ENCODE measurements at regions not wholly inside any gene's neighbourhood (a gene's known extent, or its start where the extent isn't known, plus 50 kb on each side); places are given as distances from the start of the nearest gene placed in this dataset.
"Not testable (repeated sequence)": the region's sequence is repeated elsewhere in the genome, so short reads cannot be mapped to it uniquely, and the experiment has no call there.

DNA sequence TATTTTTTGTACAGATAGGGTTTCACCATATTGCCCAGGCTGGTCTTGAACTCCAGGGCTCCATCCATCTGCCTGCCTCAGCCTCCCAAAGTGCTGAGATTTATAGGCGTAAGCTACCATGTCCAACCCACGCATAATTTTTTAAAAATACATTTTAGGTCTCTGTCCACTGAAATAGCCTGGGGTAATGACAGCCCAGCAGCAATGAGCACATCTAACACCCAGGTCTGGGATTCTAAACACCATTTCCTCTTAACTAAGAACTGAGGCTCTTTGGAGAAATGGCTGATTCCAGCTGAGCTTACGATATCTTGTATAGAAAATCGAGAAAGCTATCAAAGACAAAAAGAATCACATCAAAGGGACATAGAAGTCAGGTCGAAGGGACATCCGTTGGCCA lies 245.3 kb downstream of the PARN start:
- H3K36me3 ChIP-seq (ENCODE audit: control insufficient read depth in 2 of 2, extremely low read depth in 1 of 2, insufficient read depth in 1 of 2, low read length in 1 of 2): no peaks in the 10 kb centered on the region
- H3K27me3 ChIP-seq (replicated peaks in 1 of 2; ENCODE audit: control insufficient read depth in 2 of 2, extremely low read depth in 1 of 2, insufficient read depth in 2 of 2, low read length in 1 of 2): peaks cover 0 to 5% of the 10 kb centered on the region in 2 experiments
- H3K27ac ChIP-seq (ENCODE audit: low read length): no peak overlapping the region
- ChIA-PET POLR2A (no interaction called here), CTCF (interaction anchor here in 1 of 2 donors (0.6 kb wide), 1 partner anchor 84 kb away, joined by 9 read pairs; no protein-coding TSS in a partner anchor)
- H3K4me3 ChIP-seq (ENCODE audit: control insufficient read depth in 1 of 2, extremely low read depth in 1 of 2, low read length in 1 of 2): no peak overlapping the region
- Mint-ChIP-seq H3K4me3 (no peak overlapping the region), H3K9me3 (no peaks in the 10 kb centered on the region), H3K27ac (no peak overlapping the region), H3K36me3 (no peaks in the 10 kb centered on the region), H3K27me3 (peaks cover 0 to 2% of the 10 kb centered on the region in 2 donors), H3K4me1 (no peaks in the 10 kb centered on the region)
- DNase-seq: no peak
- WGBS (ENCODE audit: insufficient coverage): 100% methylated on average over 1 of the region's 6 CpGs
- no peak for ATAC-seq (replicated peaks in 1 of 4)
- no peaks in the 10 kb centered on the region for H3K9me3 ChIP-seq
- H3K4me1 ChIP-seq (ENCODE audit: control insufficient read depth in 1 of 2, extremely low read depth in 1 of 2, insufficient read depth in 2 of 2, low read length in 2 of 2): no peaks in the 10 kb centered on the region

DNA sequence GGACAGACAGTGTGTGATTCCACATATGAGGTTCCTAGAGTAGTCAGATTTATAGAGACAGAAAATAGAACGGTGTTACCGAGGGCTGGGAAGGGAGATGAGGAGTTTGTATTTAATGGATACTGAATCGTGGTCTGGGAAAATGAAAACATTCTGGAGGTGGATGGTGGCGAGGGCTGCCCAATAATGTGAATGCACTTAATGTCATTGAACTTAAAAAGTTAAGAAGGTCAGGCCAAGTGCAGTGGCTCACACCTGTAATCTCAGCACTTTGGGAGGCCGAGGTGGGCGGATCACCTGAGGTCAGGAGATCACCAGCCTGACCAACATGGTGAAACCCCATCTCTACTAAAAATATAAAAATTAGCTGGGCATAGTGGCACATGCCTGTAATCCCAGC lies 246.2 kb downstream of the PARN start:
- H3K9me3 Mint-ChIP-seq; H3K27me3 Mint-ChIP-seq; H3K27me3 ChIP-seq (replicated peaks in 1 of 2; ENCODE audit: control insufficient read depth in 2 of 2, extremely low read depth in 1 of 2, insufficient read depth in 2 of 2, low read length in 1 of 2); POLR2A ChIA-PET; H3K4me3 Mint-ChIP-seq; ATAC-seq (replicated peaks in 1 of 4); DNase-seq; H3K27ac ChIP-seq (ENCODE audit: low read length); H3K36me3 Mint-ChIP-seq; H3K27ac Mint-ChIP-seq; H3K4me3 ChIP-seq (ENCODE audit: control insufficient read depth in 1 of 2, extremely low read depth in 1 of 2, low read length in 1 of 2); H3K36me3 ChIP-seq (ENCODE audit: control insufficient read depth in 2 of 2, extremely low read depth in 1 of 2, insufficient read depth in 1 of 2, low read length in 1 of 2); H3K9me3 ChIP-seq; H3K4me1 ChIP-seq (ENCODE audit: control insufficient read depth in 1 of 2, extremely low read depth in 1 of 2, insufficient read depth in 2 of 2, low read length in 2 of 2); H3K4me1 Mint-ChIP-seq: not testable (repeated sequence)
- CTCF ChIA-PET: interaction anchor here in 1 of 2 donors (0.7 kb wide), 1 partner anchor 51 kb away, joined by 3 read pairs; no protein-coding TSS in a partner anchor
- WGBS (ENCODE audit: insufficient coverage): 84% methylated on average over 4 of the region's 6 CpGs

DNA sequence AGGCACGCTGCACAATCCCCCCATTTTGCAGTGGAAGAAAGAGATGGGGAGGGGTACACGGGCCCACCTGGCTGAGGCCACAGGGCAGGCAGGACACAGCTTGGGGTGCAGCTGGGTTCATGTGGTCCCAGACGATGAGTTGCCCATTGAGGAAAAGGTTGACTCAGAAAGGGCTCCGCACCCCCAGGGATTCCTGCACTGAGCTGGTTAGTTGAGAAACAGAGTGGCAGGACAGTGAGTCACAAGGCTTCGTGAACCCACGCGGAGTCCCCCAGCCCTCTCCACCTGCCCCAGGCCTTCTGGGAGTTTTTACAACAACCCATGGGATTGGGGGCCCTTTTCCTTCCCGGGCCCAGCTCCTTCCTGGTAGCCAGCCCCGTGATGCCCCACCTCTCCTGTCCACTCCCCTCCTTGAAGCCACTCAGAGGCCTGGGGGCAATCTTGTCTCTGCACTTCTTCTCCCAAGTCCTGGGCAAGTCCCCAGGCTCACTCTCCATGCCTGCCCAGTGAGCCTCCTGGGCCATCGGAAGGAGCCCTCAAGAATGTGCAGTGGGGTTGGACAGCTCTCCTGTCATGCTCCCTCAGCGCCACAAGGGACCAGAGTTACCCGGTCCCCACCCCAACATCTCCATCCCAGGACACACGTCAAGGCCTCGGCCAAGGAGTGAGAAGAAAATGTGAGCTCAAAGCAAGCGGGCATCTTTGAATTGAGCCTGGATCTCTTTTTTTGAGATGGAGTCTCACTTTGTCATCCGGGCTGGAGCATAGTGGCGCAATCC lies 251.2 kb downstream of the PARN start:
- no peaks in the 10 kb centered on the region for H3K9me3 ChIP-seq
- no peaks in the 10 kb centered on the region for H3K36me3 Mint-ChIP-seq
- ChIA-PET CTCF (no interaction called here), POLR2A (no interaction called here)
- H3K27me3 Mint-ChIP-seq: peaks cover 0 to 2% of the 10 kb centered on the region in 2 donors
- H3K36me3 ChIP-seq (ENCODE audit: control insufficient read depth in 2 of 2, extremely low read depth in 1 of 2, insufficient read depth in 1 of 2, low read length in 1 of 2): no peaks in the 10 kb centered on the region
- peaks cover 0 to 19% of the 10 kb centered on the region in 2 experiments for H3K27me3 ChIP-seq (replicated peaks in 1 of 2; ENCODE audit: control insufficient read depth in 2 of 2, extremely low read depth in 1 of 2, insufficient read depth in 2 of 2, low read length in 1 of 2)
- H3K9me3 Mint-ChIP-seq: no peaks in the 10 kb centered on the region
- H3K4me1 ChIP-seq (ENCODE audit: control insufficient read depth in 1 of 2, extremely low read depth in 1 of 2, insufficient read depth in 2 of 2, low read length in 2 of 2): no peaks in the 10 kb centered on the region
- no peak overlapping the region for H3K4me3 Mint-ChIP-seq
- no peak overlapping the region for H3K27ac Mint-ChIP-seq
- ATAC-seq (replicated peaks in 1 of 4) (no peak), DNase-seq (no peak)
- peaks cover 0 to 5% (median 0%) of the 10 kb centered on the region in 3 donors for H3K4me1 Mint-ChIP-seq
- no peak overlapping the region for H3K27ac ChIP-seq (ENCODE audit: low read length)
- no peak overlapping the region for H3K4me3 ChIP-seq (ENCODE audit: control insufficient read depth in 1 of 2, extremely low read depth in 1 of 2, low read length in 1 of 2)
- 90% methylated on average over 12 of the region's 17 CpGs for WGBS (ENCODE audit: insufficient coverage)

DNA sequence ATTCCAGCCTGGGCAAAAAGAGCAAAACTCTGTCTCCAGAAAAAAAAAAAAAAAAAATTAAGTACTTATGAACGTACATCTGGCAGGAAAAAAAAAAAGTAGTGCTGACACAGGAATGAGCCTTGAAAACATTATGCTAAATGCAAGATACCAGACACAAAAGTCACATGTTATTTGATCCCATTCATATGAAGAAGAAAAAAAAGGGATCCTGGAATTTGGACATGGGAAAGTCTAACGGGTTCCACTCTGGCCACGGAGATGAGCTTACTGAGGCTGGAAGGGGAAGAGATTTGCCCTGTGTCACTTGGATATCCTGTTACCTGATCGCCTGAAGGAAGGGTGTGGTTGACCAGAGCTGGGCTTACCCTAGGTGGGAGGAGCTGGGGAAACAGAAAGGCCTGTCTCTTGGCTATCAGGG lies 251.9 kb downstream of the PARN start:
- no peak for ATAC-seq (replicated peaks in 1 of 4)
- Histone ChIP-seq H3K9me3 (no peaks in the 10 kb centered on the region), H3K4me1 (ENCODE audit: control insufficient read depth in 1 of 2, extremely low read depth in 1 of 2, insufficient read depth in 2 of 2, low read length in 2 of 2) (no peaks in the 10 kb centered on the region), H3K27me3 (replicated peaks in 1 of 2; ENCODE audit: control insufficient read depth in 2 of 2, extremely low read depth in 1 of 2, insufficient read depth in 2 of 2, low read length in 1 of 2) (peaks cover 0 to 19% of the 10 kb centered on the region in 2 experiments), H3K4me3 (ENCODE audit: control insufficient read depth in 1 of 2, extremely low read depth in 1 of 2, low read length in 1 of 2) (no peak overlapping the region), H3K27ac (ENCODE audit: low read length) (no peak overlapping the region), H3K36me3 (ENCODE audit: control insufficient read depth in 2 of 2, extremely low read depth in 1 of 2, insufficient read depth in 1 of 2, low read length in 1 of 2) (no peaks in the 10 kb centered on the region)
- H3K27me3 Mint-ChIP-seq: peaks cover 0 to 2% of the 10 kb centered on the region in 2 donors
- ChIA-PET CTCF (no interaction called here), POLR2A (interaction anchor here in 1 of 2 donors (0.7 kb wide), 1 partner anchor 1209 kb away, joined by 3 read pairs; no protein-coding TSS in a partner anchor)
- H3K9me3 Mint-ChIP-seq: no peaks in the 10 kb centered on the region
- no peak for DNase-seq
- H3K36me3 Mint-ChIP-seq: no peaks in the 10 kb centered on the region
- H3K27ac Mint-ChIP-seq: no peak overlapping the region
- WGBS (ENCODE audit: insufficient coverage): 32% methylated on average over 3 of the region's 4 CpGs
- peaks cover 0 to 5% (median 0%) of the 10 kb centered on the region in 3 donors for H3K4me1 Mint-ChIP-seq
- no peak overlapping the region for H3K4me3 Mint-ChIP-seq

DNA sequence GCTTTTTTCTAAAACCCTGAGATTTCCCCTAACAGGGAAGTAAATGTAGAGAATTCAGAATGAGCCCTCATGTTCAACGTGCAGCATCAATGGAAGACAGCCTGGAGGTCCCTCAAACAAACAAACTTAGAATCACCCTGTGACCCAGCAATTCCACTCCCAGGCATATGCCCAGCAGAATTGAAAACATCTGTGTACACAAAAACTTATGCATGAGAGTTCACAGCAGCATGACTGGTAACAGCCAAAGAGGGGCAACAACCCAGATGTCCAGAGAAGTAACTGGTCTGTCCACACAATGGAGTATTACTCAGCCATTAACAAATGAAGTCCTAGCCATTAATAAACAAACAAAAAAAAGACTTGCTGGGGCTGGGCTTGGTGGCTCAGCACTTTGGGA lies 252.7 kb downstream of the PARN start:
- Histone ChIP-seq H3K27ac (ENCODE audit: low read length) (no peak overlapping the region), H3K4me3 (ENCODE audit: control insufficient read depth in 1 of 2, extremely low read depth in 1 of 2, low read length in 1 of 2) (no peak overlapping the region), H3K27me3 (replicated peaks in 1 of 2; ENCODE audit: control insufficient read depth in 2 of 2, extremely low read depth in 1 of 2, insufficient read depth in 2 of 2, low read length in 1 of 2) (peaks cover 0 to 19% of the 10 kb centered on the region in 2 experiments), H3K9me3 (no peaks in the 10 kb centered on the region), H3K36me3 (ENCODE audit: control insufficient read depth in 2 of 2, extremely low read depth in 1 of 2, insufficient read depth in 1 of 2, low read length in 1 of 2) (no peaks in the 10 kb centered on the region), H3K4me1 (ENCODE audit: control insufficient read depth in 1 of 2, extremely low read depth in 1 of 2, insufficient read depth in 2 of 2, low read length in 2 of 2) (no peaks in the 10 kb centered on the region)
- Mint-ChIP-seq H3K4me1 (peaks cover 0 to 5% (median 0%) of the 10 kb centered on the region in 3 donors), H3K27ac (no peak overlapping the region), H3K27me3 (no peaks in the 10 kb centered on the region), H3K9me3 (no peaks in the 10 kb centered on the region), H3K4me3 (no peak overlapping the region), H3K36me3 (no peaks in the 10 kb centered on the region)
- ChIA-PET CTCF (no interaction called here), POLR2A (interaction anchor here in 1 of 2 donors (0.7 kb wide), 1 partner anchor 1208 kb away, joined by 3 read pairs; no protein-coding TSS in a partner anchor)
- no CpG with 5 or more reads among the region's 1 CpG for WGBS (ENCODE audit: insufficient coverage)
- ATAC-seq (replicated peaks in 1 of 4) (no peak), DNase-seq (no peak)

DNA sequence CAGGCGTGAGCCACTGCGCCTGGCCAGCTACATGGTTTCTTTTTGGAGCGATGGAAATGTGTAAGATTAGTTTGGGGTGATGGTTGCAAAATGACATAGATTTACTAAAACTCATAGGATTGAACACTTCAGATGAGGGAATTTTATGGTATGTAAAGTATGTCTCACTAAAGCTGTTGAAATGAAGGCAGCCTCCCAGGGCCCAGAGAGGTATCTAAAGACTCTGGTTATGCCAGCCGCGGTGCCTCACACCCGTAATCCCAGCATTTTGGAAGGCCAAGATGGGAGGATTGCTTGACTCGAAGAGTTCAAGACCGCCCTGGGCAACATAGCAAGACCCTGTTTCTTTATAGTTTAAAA lies 254.9 kb downstream of the PARN start:
- no peak overlapping the region for H3K4me3 Mint-ChIP-seq
- no peak for ATAC-seq (replicated peaks in 1 of 4)
- Histone ChIP-seq H3K9me3 (no peaks in the 10 kb centered on the region), H3K27ac (ENCODE audit: low read length) (no peak overlapping the region), H3K36me3 (ENCODE audit: control insufficient read depth in 2 of 2, extremely low read depth in 1 of 2, insufficient read depth in 1 of 2, low read length in 1 of 2) (no peaks in the 10 kb centered on the region), H3K27me3 (replicated peaks in 1 of 2; ENCODE audit: control insufficient read depth in 2 of 2, extremely low read depth in 1 of 2, insufficient read depth in 2 of 2, low read length in 1 of 2) (peaks cover 0 to 18% of the 10 kb centered on the region in 2 experiments), H3K4me1 (ENCODE audit: control insufficient read depth in 1 of 2, extremely low read depth in 1 of 2, insufficient read depth in 2 of 2, low read length in 2 of 2) (no peaks in the 10 kb centered on the region), H3K4me3 (ENCODE audit: control insufficient read depth in 1 of 2, extremely low read depth in 1 of 2, low read length in 1 of 2) (no peak overlapping the region)
- peaks cover 0 to 5% (median 2%) of the 10 kb centered on the region in 3 donors for H3K4me1 Mint-ChIP-seq
- H3K27ac Mint-ChIP-seq: no peak overlapping the region
- no peak for DNase-seq
- no peaks in the 10 kb centered on the region for H3K27me3 Mint-ChIP-seq
- 100% methylated on average over 2 of the region's 8 CpGs for WGBS (ENCODE audit: insufficient coverage)
- H3K9me3 Mint-ChIP-seq: no peaks in the 10 kb centered on the region
- POLR2A ChIA-PET: no interaction called here
- CTCF ChIA-PET: no interaction called here
- H3K36me3 Mint-ChIP-seq: no peaks in the 10 kb centered on the region

Data from T-cell (primary cell).